ENCODE measurements at regions not wholly inside any gene's neighbourhood (a gene's known extent, or its start where the extent isn't known, plus 50 kb on each side); places are given as distances from the start of the nearest gene placed in this dataset.
"Not testable (repeated sequence)": the region's sequence is repeated elsewhere in the genome, so short reads cannot be mapped to it uniquely, and the experiment has no call there.

- Histone ChIP-seq H2AFZ (ENCODE audit: low read length) (no peak overlapping the region), H3K27me3 (ENCODE audit: low read length) (peaks cover 17% of the 10 kb centered on the region), H3F3A (ENCODE audit: low read length, unreplicated experiment) (no peaks in the 10 kb centered on the region), H3K9ac (ENCODE audit: low read length) (no peak overlapping the region), H3K79me2 (ENCODE audit: low read length) (no peaks in the 10 kb centered on the region), H3K27ac (ENCODE audit: low read length) (no peak overlapping the region), H3K4me3 (ENCODE audit: low read length) (no peak overlapping the region), H3K9me2 (replicated peaks; ENCODE audit: low read length) (no peaks in the 10 kb centered on the region), H3K9me3 (ENCODE audit: low read length) (no peaks in the 10 kb centered on the region), H3K36me3 (ENCODE audit: low read depth, low read length) (no peaks in the 10 kb centered on the region), H3K4me1 (ENCODE audit: insufficient read depth, low read length) (no peaks in the 10 kb centered on the region), H4K20me1 (ENCODE audit: low read length) (no peaks in the 10 kb centered on the region), H3K4me2 (ENCODE audit: low read length) (no peak overlapping the region)
- ATAC-seq: no peak
- no peak for DNase-seq
- TF ChIP-seq CTCF (conservative IDR thresholded peaks at IDR 0.05; ENCODE audit: low read depth, low read length): no peak
- no peak for TF ChIP-seq EZH2phosphoT487 (IDR thresholded peaks at IDR 0.05; ENCODE audit: borderline replicate concordance, low read length)
- no peak for TF ChIP-seq EZH2 (IDR thresholded peaks at IDR 0.05; ENCODE audit: low read length, unreplicated experiment)
- intact Hi-C loops (cut with micrococcal nuclease): no loop called here
- CTCF ChIA-PET: no interaction called here
- BruUV-seq (replicated peaks): no TSS peak
- POLR2A ChIA-PET (ENCODE audit: unreplicated experiment): no interaction called here
Observed at GRCh38 chr20:51272401-51272800, 249.5 kb upstream of the KCNG1 start.

GRCh38 chr20:51271931-51272330 is 249.0 kb upstream of the KCNG1 start:
- H4K20me1 ChIP-seq (ENCODE audit: low read length): no peaks in the 10 kb centered on the region
- BruUV-seq (replicated peaks): no TSS peak
- H3K79me2 ChIP-seq (ENCODE audit: low read length): no peaks in the 10 kb centered on the region
- H3F3A ChIP-seq (ENCODE audit: low read length, unreplicated experiment): no peaks in the 10 kb centered on the region
- H3K4me2 ChIP-seq (ENCODE audit: low read length): no peak overlapping the region
- no peaks in the 10 kb centered on the region for H3K9me2 ChIP-seq (replicated peaks; ENCODE audit: low read length)
- H3K27ac ChIP-seq (ENCODE audit: low read length): no peak overlapping the region
- ChIA-PET POLR2A (ENCODE audit: unreplicated experiment) (no interaction called here), CTCF (no interaction called here)
- TF ChIP-seq EZH2 (IDR thresholded peaks at IDR 0.05; ENCODE audit: low read length, unreplicated experiment): no peak
- no peak for TF ChIP-seq EZH2phosphoT487 (IDR thresholded peaks at IDR 0.05; ENCODE audit: borderline replicate concordance, low read length)
- no peak for TF ChIP-seq CTCF (conservative IDR thresholded peaks at IDR 0.05; ENCODE audit: low read depth, low read length)
- H3K9ac ChIP-seq (ENCODE audit: low read length): no peak overlapping the region
- H3K36me3 ChIP-seq (ENCODE audit: low read depth, low read length): no peaks in the 10 kb centered on the region
- H3K27me3 ChIP-seq (ENCODE audit: low read length): peaks cover 12% of the 10 kb centered on the region
- intact Hi-C loops (cut with micrococcal nuclease): no loop called here
- no peak overlapping the region for H2AFZ ChIP-seq (ENCODE audit: low read length)
- no peaks in the 10 kb centered on the region for H3K4me1 ChIP-seq (ENCODE audit: insufficient read depth, low read length)
- DNase-seq: no peak
- no peak for ATAC-seq
- H3K4me3 ChIP-seq (ENCODE audit: low read length): no peak overlapping the region
- no peaks in the 10 kb centered on the region for H3K9me3 ChIP-seq (ENCODE audit: low read length)

- H3K4me3 ChIP-seq (ENCODE audit: low read length); H3K79me2 ChIP-seq (ENCODE audit: low read length); H3F3A ChIP-seq (ENCODE audit: low read length, unreplicated experiment); CTCF ChIA-PET; ATAC-seq; H3K36me3 ChIP-seq (ENCODE audit: low read depth, low read length); H3K27ac ChIP-seq (ENCODE audit: low read length); H2AFZ ChIP-seq (ENCODE audit: low read length); H3K9me2 ChIP-seq (replicated peaks; ENCODE audit: low read length); H4K20me1 ChIP-seq (ENCODE audit: low read length); DNase-seq; H3K4me2 ChIP-seq (ENCODE audit: low read length); H3K27me3 ChIP-seq (ENCODE audit: low read length); H3K9ac ChIP-seq (ENCODE audit: low read length); H3K4me1 ChIP-seq (ENCODE audit: insufficient read depth, low read length); BruUV-seq (replicated peaks); intact Hi-C loops (cut with micrococcal nuclease); H3K9me3 ChIP-seq (ENCODE audit: low read length); POLR2A ChIA-PET (ENCODE audit: unreplicated experiment): not testable (repeated sequence)
Observed at GRCh38 chr20:51271289-51271688, 248.4 kb upstream of the KCNG1 start.

Data from PC-3 (cell line).